ENCODE measurements at regions not wholly inside any gene's neighbourhood (a gene's known extent, or its start where the extent isn't known, plus 50 kb on each side); places are given as distances from the start of the nearest gene placed in this dataset.

DNA sequence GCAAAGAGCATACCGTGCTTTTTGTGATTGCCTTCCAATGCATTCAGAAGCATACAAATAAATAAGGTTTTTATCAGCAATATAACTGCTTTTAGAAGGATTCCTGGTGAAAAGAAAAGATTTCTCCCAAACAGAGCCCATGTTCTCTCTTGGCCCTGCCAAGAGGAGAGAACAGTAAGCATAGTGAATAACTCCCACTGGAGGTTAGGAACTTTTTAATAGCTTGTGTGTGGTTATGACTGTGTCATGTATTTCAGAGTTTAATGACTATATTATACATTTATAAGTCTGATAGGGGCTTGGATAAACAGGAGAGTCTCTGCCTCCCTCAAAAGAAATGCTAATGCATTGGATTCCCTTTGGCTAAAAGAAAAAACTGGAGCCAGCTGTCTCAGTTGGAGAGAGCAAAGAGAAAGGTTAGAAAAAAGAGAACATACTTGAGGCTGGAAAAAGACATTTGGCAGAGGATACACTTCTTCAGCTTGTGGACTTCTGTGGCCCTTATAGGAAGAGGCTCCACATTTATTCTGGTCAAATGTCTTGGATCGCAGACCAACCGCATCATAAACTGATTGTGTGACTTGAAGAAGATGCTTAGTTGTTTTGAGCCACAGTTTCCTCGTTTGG lies 63.0 kb upstream of the SPRED2 start:
- POLR2A ChIA-PET (ENCODE audit: partially characterized antibody): no interaction called here
- no peaks in the 10 kb centered on the region for H3K23me2 ChIP-seq (ENCODE audit: low read depth, low read length)
- H2BK12ac ChIP-seq (ENCODE audit: low read depth, low read length): no peak overlapping the region
- CTCF ChIA-PET (ENCODE audit: partially characterized antibody): interaction anchor here (0.8 kb wide), 1 partner anchor 224 kb away, joined by 3 read pairs; no protein-coding TSS in a partner anchor
- no peak overlapping the region for H3K56ac ChIP-seq (replicated peaks; ENCODE audit: insufficient read length, low read depth, low read length)
- H3K14ac ChIP-seq (ENCODE audit: insufficient read length): no peak overlapping the region
- H4K8ac ChIP-seq (ENCODE audit: extremely low read depth, insufficient read depth, low read length): no peak overlapping the region
- no peak overlapping the region for H4K91ac ChIP-seq (replicated peaks; ENCODE audit: insufficient read length, low read length)
- WGBS, 2 experiments (ENCODE audit: extremely low coverage in 1 of 2, insufficient coverage in 1 of 2, insufficient read length in 1 of 2, insufficient replicate concordance in 2 of 2, low coverage in 1 of 2, low lambda C conversion rate in 2 of 2, missing lambda C conversion rate in 1 of 2): 91% methylated on average over 4 of the region's 4 CpGs; no CpG with 5 or more reads in 1 of the 2 experiments
- DNase-seq (ENCODE audit: low read depth in 1 of 2, low spot score in 2 of 2) (no peak), FAIRE-seq (no peak)
- H2BK15ac ChIP-seq (ENCODE audit: low read length): no peak overlapping the region
- no peak overlapping the region for H3K4me3 ChIP-seq (ENCODE audit: extremely low read depth in 1 of 4, insufficient read depth in 2 of 4, low read depth in 3 of 4, low read length in 4 of 4)
- H3K4me1 ChIP-seq (replicated peaks in 1 of 4; ENCODE audit: control insufficient read depth in 3 of 4, insufficient read depth in 4 of 4, low read length in 3 of 4): no peaks in the 10 kb centered on the region
- no peak overlapping the region for H3K4me2 ChIP-seq (ENCODE audit: insufficient read depth in 1 of 2, low read depth in 2 of 2, low read length in 2 of 2)
- H4K5ac ChIP-seq (ENCODE audit: insufficient read length, low read depth, low read length): no peak overlapping the region
- no peak overlapping the region for H2BK5ac ChIP-seq (ENCODE audit: low read depth, low read length)
- H2AK5ac ChIP-seq (ENCODE audit: low read depth, low read length): no peak overlapping the region
- H3K4ac ChIP-seq (replicated peaks; ENCODE audit: insufficient read length, low read depth, low read length): no peak overlapping the region
- H3K18ac ChIP-seq (ENCODE audit: extremely low read depth, low read length): no peak overlapping the region
- TF ChIP-seq KDM5A (IDR thresholded peaks at IDR 0.05; ENCODE audit: low read length) (no peak), TAF7 (optimal IDR thresholded peaks at IDR 0.05; ENCODE audit: borderline replicate concordance, low read depth, low read length) (no peak), POLR2A (IDR thresholded peaks at IDR 0.05; ENCODE audit: control extremely low read depth in 1 of 2, low read depth in 2 of 2, low read length in 2 of 2) (no peak), BCL11A (IDR thresholded peaks at IDR 0.05; ENCODE audit: low read depth in 2 of 2, low read length in 2 of 2) (no peak), TBP (IDR thresholded peaks at IDR 0.05; ENCODE audit: low read depth, low read length) (no peak)
- TF ChIP-seq, protein P1, sequence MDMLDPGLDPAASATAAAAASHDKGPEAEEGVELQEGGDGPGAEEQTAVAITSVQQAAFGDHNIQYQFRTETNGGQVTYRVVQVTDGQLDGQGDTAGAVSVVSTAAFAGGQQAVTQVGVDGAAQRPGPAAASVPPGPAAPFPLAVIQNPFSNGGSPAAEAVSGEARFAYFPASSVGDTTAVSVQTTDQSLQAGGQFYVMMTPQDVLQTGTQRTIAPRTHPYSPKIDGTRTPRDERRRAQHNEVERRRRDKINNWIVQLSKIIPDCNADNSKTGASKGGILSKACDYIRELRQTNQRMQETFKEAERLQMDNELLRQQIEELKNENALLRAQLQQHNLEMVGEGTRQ (IDR thresholded peaks at IDR 0.05; ENCODE audit: low read length): no peak
- H2BK120ac ChIP-seq (replicated peaks; ENCODE audit: low read depth, low read length): no peak overlapping the region
- H2BK20ac ChIP-seq (ENCODE audit: low read length): no peak overlapping the region
- no peaks in the 10 kb centered on the region for H4K20me1 ChIP-seq (replicated peaks in 1 of 2; ENCODE audit: control insufficient read depth in 1 of 2, insufficient read depth in 2 of 2, low read length in 2 of 2)
- H3K9me3 ChIP-seq (ENCODE audit: insufficient read depth in 2 of 2, low read depth in 1 of 2, low read length in 1 of 2): no peaks in the 10 kb centered on the region
- no peaks in the 10 kb centered on the region for H3K36me3 ChIP-seq (ENCODE audit: control insufficient read depth in 2 of 4, insufficient read depth in 4 of 4, low read length in 3 of 4)
- no peaks in the 10 kb centered on the region for H3K27me3 ChIP-seq (replicated peaks in 1 of 4; ENCODE audit: control insufficient read depth in 3 of 4, extremely low read depth in 1 of 4, insufficient read depth in 3 of 4, low read length in 3 of 4)
- no peak overlapping the region for H3K9ac ChIP-seq (replicated peaks in 1 of 4; ENCODE audit: extremely low read depth in 1 of 4, low read depth in 3 of 4, low read length in 3 of 4)
- no peaks in the 10 kb centered on the region for H3K79me2 ChIP-seq (ENCODE audit: control insufficient read depth in 1 of 2, insufficient read depth in 2 of 2, low read length in 2 of 2)
- no peaks in the 10 kb centered on the region for H3K79me1 ChIP-seq (ENCODE audit: low read depth, low read length)
- no peak overlapping the region for H3K23ac ChIP-seq (ENCODE audit: insufficient read length)
- H2AFZ ChIP-seq (ENCODE audit: low read length): no peak overlapping the region
- no peak overlapping the region for H3K27ac ChIP-seq (ENCODE audit: low read depth, low read length)
